Stimulated activated naive CD4-positive, alpha-beta T cell (primary cell): ENCODE measurements at regions not wholly inside any gene's neighbourhood (a gene's known extent, or its start where the extent isn't known, plus 50 kb on each side); places are given as distances from the start of the nearest gene placed in this dataset.

Experiments used
- DNase-seq, 6 experiments: peaks; one replicate each; lab custom pipeline; 2025; lab: John Stamatoyannopoulos, UW

DNA sequence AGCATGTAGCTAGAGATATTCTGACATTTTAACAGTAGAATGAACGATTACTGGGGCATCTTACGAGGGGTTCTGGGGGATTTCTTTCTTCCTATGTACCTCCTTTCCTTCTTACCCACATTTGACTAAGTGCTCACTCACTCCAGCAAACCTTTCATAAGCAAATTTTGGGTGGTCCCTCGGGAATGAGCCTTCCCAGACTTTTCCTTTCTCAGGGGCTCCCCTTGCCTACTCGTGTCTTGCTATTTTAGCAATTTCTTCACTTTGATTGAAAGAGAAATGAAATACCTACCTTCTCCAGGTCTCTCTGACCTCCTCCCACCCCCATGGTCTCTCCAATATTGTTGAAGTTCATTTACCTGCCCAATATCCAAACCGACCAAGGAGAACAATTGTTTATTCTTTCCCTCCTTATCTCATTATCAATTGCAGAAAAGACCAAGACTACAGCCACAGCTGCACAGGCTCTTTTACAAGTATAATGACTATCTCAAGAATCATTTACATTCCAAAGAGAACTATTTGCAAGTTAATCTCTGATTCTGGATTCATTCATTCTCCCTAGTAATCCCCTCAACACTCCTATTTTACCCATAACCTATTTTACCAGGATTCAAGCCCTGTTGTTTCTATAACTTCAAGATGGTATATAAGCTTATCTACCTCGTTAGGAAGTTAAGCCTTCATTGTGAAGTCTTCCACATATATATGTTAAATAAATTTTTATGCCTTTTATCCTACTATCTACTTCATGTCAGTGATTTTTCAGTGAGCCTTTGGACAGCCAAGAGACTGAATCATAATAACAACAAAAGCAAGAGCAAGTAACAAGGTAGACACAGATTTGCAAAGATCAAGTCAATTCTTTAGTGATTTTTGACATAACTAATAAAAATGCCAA, 480.6 kb downstream of the IPMK start:
- DNase-seq: no peak

DNA sequence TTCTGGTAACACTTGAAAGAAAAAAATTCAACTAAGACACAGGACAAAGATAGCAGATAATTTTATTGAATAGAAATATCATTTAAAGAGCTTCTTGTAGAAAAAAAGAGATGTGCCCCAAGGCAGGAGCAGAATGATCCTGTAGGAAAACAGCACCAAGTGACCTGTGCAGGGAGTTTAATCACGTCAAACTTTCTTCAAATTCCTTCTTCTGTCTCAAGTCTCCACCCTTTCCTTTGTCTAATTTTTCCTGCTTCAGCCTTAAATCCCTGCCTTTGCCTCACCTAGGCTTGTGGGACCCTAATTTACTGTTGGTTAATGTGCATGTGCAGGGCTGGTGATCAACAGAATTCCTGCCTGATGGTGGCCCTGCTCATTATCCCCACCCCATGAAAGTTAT, 481.4 kb downstream of the IPMK start:
- DNase-seq: no peak

DNA sequence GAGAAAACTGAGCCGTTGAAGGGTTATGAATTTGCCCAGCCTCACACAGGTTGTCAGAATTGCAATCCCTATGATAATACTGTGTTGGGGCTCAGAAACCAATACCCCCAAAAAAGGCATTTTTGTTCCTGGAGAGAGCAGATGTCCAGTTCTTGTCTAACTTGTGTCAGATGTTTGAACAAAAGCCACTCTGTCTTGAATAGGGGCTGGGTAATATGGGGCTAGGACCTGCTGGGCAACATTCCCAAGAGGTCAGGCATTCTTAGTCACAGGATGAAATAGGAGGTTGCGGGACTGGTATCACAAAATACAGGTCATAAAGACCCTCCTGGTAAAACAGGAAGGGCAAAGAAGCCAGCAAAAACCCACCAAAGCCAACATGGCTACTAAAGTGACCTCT, 482.1 kb downstream of the IPMK start:
- no peak for DNase-seq

DNA sequence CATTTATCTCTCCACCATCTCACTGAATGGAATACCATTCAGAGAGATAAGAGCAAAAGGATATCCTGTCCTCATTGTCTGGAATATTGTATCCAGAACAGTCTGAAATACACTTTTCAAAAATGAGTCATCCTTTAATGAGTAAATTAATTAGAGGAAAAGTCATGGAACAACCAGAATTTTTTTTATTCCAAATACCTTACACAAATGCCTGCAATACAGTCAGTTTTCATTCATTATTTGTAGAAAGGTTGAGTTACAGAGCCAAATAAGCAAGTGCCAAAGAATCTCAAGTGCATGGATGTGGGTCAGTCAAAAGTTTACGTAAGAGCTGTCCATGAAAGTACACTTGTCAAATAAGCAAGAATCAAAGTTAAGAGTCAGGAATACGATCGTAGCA, 482.6 kb downstream of the IPMK start:
- no peak for DNase-seq

DNA sequence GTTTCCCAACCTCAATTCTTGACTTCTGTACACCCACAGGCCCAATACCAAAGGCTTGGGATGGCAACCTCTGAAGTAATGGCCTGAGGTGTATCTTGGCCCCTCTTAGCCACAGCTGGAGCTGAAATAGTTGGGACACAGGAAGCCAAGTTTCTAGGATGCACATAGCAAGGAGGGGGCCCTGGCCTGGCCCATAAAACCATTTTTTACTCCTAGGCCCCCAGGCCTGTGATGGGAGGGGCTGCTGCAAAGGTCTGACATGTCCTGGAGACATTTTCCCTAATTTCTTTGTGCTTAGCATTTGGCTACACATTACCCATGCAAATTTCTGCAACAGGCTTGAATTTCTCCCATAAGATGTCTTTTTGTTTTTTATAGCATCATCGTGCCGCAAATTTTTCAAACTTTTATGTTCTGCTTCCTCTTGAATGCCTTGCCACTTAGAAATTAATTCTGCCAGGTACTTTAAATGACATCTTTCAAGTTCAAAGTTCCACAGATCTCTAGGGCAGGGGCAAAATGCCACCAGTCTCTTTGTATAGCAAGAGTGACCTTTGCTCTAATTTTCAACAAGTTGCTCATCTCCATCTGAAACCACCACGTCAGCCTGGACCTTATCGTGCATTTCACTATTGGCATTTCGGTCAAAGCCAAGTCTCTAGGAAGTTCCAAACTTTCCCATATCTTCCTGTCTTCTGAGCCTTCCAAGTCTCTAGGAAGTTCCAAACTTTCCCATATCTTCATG, 490.8 kb downstream of the IPMK start:
- no peak for DNase-seq

DNA sequence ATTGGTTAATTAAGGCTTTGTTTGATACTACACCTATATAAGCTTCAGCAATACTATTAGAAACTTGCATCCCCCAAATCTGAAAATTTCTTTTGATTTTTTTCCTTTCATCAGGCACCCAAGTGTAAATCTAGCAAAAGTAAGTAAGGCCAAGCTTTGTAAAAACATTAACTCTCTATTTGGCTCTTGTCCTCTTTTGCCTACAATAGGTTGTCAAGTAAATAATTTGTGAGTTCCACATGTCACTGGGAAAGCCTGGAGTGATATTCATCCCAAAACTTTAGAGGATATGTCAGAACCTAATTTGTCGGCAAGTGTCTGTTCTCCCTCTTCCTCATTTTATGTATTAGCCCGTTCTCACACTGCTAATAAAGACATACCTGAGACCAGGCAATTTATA, 492.4 kb downstream of the IPMK start:
- DNase-seq: no peak

DNA sequence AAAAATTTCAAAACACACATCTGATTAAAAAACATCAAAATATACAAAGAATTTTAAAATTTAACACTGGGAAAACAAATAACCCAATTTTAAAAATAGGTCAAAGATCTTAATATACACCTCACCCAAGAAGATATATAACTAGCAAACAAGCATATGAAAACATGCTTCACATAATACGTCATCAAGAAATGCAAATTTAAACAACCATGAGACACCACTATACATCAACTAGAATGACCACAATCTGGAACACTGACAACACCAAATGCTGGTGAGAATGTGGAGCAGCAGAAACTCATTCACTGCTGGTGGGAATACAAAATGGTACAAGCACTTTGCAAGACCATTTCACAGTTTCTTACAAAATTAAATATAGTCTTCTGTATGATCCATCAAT, 498.4 kb downstream of the IPMK start:
- no peak for DNase-seq

DNA sequence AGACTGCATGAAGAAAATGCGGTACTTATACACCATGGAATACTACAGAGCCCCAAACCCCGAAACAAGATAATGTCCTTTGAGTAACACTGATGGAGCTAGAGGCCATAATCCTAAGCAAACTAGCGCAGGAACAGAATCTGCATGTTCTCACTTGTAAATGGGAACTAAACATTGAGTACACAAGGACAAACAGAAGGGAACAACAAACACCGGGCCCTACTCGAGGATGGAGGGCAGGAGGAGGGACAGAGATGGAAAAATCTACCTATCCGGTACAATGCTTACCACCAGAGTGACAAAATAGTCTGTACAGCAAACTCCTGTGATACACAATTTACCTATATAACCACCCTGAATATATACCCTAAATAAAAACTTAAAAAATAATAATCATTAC, 507.9 kb downstream of the IPMK start:
- no peak for DNase-seq

DNA sequence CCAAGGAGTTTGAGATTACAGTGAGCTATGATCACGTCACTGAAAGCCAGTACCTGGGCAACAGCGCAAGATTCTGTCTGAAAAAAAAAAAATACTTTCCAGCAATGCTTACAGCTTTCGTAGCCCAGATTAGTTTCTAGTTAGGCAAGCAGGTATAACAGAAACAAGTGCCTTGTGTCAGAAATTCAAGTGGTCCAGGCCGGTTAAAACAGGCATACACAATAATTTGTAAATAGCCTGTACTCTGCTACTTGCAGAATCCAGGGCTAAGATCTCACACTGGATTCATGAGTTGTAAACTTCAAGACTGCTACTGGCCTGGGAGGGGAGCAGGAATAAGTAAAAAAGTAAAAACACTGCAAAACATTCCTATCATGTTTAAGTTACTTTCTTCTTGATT, 512.9 kb downstream of the IPMK start:
- DNase-seq: no peak

DNA sequence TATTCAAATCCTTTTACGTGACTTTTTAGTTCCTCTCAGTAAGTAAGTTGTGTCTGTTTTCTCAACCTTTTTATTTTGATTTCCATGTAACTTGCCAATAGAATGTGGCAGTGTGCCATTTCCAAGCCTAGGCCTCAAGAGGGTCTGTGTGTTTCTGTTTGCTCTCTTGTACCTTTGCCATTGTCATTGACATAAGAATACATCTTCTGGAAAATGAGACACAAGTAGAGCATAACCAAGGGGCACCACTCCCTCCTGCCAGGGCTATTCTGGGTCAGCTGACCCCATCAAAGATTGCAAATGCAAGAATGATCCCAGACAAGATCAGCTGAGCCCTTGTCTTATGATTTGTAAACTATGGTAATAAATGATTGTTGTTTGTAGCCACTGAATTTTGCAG, 524.0 kb downstream of the IPMK start:
- no peak for DNase-seq

DNA sequence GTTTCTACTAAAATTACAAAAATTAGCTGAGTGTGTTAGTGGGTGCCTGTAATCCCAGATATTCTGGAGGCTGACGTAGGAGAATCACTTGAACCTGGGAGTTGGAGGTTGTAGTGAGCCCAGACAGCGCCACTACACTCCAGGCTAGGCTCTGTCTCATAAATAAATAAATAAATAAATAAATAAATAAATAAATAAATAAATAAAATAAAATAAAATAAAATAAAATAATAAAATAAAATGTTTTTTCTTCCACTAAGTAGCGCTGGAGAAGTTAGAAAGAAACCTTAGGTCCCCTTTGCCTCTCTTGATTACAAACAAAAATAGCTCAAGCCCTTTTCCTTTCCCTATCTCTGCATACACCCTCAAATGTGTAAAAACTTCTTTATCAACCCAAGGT, 525.9 kb downstream of the IPMK start:
- DNase-seq: no peak

DNA sequence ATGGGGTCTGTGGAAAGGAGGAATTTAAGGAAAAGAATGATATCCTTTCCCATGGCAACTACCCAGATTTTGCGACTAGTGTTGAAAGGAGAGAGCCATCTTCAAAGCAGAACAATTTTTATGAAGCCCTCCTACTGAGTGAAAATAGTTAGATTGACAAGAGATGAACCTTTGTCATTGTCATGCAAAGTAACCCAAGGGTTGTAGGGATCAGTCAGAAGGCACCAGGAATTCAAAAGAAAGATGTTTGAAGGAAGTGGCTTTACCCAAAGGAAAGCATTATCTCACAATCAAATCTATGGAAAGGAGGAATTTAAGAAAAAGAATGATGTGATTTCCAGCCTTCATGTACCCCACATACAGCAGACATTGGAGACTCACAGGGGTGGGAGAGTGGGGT, 544.4 kb downstream of the IPMK start:
- no peak for DNase-seq

DNA sequence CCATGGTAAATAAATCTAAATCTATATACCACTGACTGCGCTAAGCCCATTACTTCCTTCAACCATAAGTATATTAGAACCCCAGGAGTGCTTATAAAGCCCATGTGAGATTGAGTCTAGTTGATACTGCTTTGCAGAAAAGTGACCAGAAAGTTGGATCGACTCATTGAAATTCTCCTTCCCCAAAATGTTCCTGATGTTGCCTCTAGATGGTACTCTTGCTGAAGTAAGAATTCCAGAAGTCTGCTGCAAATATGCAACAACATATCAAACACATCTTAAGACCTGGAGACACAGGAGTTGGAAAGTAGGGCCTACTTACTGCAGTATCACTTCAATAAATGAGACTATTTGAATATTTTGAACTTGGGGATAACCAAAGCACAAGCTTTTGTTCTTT, 550.8 kb downstream of the IPMK start:
- DNase-seq: no peak

DNA sequence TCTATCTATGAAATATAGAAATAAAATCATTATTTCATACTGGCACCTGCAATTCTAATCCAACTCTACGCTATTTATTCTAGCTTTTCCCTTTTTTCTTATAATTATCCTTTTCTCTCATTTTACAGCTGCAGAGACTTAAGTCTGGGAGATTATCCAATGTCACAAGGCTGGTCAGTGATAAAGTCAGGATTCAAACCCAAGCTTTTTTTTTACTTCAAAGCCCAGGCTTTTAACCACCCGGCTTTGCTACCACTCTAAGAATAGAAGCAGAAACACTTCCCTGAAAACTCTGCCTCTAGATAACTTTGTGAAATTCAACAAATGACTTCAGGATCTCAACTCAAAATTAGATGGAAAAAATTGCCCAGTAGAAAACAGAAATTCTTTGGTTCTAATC, 552.5 kb downstream of the IPMK start:
- DNase-seq: no peak

DNA sequence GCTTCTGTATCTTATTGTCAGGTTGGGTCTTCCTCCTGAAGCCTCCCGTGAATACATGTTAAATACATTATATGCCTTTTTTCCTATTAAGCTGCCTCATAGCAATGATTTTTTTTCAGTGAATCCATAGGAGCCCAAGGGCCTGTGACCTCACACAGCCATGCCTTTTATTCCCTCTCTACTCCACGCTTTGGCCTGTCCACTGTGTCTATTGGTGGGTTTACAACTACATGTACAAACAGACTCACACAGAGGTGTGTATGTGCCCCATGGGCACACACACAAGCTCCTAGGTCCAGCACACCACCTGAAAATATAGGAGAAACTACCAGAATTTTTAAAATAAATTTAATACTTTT, 560.4 kb downstream of the IPMK start:
- no peak for DNase-seq

DNA sequence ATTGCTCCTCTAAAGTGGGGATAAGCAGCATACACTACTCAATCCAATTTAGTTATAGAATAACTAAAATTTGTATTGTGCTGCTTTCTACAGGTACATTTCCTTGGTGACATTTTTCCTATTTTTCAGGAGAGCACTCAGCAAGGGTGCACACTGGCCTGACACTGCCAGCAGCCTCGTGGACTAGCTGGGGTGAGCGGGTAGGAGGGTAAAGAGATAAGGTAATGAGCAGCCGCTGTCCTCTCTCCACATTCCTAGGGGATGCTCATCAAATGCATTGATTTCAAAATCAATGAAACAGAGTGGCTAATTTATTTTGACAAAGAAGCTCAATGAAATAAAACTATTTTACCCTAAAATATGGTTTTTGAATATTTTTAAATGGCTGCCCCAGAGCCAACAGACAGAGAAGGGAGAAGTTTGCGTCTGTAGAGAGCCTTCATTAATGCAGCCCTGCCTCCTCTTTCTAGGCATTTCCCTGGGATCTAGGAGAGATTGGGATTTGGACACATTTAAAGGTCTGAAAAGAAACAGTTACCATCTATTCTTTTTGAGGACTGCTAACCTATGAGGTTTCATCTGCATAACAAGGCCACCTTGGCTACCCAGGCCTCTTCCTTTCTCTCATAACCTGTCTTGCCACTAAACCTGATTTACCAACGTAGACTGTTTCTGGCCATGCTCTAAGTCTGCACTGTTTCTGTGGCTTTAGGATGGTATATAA, 561.0 kb downstream of the IPMK start:
- DNase-seq: no peak

DNA sequence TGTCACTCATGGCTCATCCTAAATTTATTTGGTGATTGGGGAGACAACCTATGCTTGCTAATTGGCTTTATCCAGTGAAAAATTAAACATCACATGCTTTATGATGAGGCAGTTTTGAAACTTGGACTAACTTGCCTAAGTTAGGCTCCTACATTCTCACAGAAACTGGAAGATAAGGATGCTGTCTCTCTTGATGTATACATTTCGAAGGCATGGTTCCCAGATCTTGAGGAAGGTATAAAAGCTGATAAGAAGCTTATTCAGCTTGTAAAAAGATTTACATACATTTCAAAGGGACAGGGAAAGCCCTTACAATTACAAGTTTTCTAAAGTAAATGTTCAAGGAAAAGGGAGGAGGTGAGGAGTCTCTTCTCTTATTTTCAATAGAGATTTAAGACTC, 561.7 kb downstream of the IPMK start:
- DNase-seq: no peak

DNA sequence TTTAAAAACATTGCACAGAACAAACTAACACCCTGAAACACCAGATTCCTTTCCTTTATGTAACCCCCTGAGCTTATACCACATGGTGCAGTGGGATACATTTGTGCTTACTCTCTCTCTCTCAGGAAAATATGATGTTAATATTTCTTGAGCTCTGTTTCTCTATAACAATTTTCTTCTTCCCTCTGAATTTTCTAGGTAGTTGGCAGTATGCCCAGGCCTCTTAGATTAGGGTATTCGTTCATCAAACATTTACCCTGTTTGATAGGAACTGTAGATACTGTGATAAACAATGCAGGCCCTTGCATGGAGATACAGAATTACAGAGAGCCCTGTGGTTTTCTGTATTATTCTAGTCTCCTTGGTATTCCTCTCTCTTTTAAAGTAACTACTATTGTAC, 567.8 kb downstream of the IPMK start:
- no peak for DNase-seq

DNA sequence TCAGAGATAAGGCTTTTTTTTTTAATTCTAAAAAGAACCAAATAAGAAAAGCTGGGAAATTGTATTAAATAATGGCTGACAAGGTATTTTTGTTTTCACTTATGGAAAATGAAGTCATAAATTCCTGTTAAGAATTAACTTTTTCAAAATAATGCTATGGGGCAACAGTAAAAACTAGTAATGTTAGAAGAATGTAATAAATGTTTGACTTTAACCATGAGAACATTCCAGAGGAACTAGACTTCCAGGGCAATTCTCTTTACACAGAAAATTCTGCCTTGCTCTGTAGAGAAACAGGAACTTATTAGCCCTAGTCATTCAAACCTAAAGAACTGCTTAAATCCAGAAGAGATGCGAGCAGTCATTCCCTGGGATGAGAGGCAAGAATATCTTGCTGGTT, 571.1 kb downstream of the IPMK start:
- no peak for DNase-seq

DNA sequence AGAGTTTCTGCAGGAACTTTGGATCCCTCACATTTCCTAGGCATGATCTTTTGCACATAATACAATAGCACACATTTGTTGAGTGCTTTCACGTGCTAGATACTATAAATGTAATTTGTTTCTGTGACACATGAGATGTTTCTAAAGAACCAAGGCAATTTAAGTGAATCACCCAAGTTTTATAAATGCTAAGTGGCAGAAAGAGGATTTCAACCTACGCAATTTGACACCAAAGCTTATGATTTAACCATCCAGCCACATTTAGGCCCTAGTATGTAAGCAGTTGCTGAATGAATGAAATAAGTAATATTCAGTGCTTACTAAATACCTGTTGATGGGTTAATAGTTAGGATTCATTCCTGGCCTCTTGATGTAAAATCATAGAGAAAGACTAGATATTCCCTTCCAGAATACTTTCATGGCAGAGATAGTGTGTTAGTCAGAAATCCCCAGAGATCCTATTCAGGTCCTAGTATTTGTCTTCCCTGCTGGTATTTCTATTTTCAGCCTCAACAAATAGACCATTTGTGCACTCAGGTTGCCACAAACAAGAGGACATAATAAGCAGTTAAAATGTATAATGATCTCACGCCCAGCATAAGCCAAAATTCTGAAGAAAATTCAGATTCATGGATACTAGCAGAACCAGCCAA, 572.6 kb downstream of the IPMK start:
- no peak for DNase-seq

DNA sequence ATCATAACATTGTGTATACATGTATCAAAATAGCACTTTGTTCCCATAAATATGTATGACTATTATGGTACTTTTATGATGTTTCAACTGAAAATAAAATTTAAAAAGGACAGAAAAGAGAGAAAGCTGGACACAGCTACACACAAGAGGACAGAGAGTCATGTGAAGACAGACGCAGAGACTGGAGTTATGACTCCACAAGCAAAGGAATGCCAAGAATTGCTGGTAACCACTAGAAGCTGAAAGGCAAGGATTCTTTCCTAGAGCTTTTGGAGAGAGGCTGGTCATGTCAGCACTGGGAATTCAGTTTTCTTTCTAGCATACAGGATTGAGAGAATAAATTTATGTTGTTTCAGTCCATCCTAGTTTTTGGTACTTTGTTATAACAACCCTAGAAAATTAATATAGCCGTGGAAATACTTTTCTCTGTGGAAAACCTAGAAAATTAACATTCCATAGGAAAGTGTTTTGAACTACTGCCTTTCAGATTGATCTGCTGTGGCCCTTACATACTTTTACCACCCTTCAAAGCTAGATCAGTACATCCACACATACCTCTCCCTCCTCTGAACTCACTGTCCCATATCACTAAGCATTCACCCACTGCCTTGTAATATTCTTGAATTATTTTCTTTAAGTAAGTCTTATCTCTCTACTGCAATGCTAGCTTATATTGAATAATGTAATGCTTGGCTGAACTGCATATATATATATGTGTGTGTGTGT, 575.3 kb downstream of the IPMK start:
- DNase-seq: no peak
